Endothelial cell (in vitro differentiated cells): ENCODE measurements at regions not wholly inside any gene's neighbourhood (a gene's known extent, or its start where the extent isn't known, plus 50 kb on each side); places are given as distances from the start of the nearest gene placed in this dataset.
"Not testable (repeated sequence)": the region's sequence is repeated elsewhere in the genome, so short reads cannot be mapped to it uniquely, and the experiment has no call there.

Experiments used
- DNase-seq: peaks from one replicate; pipeline ENCODE4 v3.0.0; 2021; ENCODE audit warnings: low spot score
- H3K27ac Mint-ChIP-seq: one replicate; pipeline ENCODE4 v1.8.0; 2021; ENCODE audit warnings: mixed read lengths, inconsistent platforms; ENCODE audit not compliant: unreplicated experiment
- H3K27me3 Mint-ChIP-seq: one replicate; pipeline ENCODE4 v1.8.0; 2021; ENCODE audit warnings: mild to moderate bottlenecking, moderate library complexity, mixed read lengths, inconsistent platforms; ENCODE audit not compliant: unreplicated experiment
- H3K36me3 Mint-ChIP-seq: one replicate; pipeline ENCODE4 v1.8.0; 2021; ENCODE audit warnings: mild to moderate bottlenecking, low read depth, mixed read lengths, inconsistent platforms; ENCODE audit not compliant: unreplicated experiment
- H3K4me1 Mint-ChIP-seq: one replicate; pipeline ENCODE4 v1.8.0; 2021; ENCODE audit warnings: mild to moderate bottlenecking, mixed read lengths, inconsistent platforms; ENCODE audit not compliant: unreplicated experiment
- H3K4me3 Mint-ChIP-seq: one replicate; pipeline ENCODE4 v1.8.0; 2021; ENCODE audit warnings: mild to moderate bottlenecking, mixed read lengths, inconsistent platforms; ENCODE audit not compliant: unreplicated experiment
- H3K9me3 Mint-ChIP-seq: one replicate; pipeline ENCODE4 v1.8.0; 2021; ENCODE audit warnings: mixed read lengths, inconsistent platforms; ENCODE audit not compliant: unreplicated experiment
- TF ChIP-seq, protein P1 (sequence below): fragments of 200-600 bp; sonication (generic); IDR thresholded peaks from one replicate; pipeline ENCODE4 v1.5.0; 2021; ENCODE audit warnings: antibody characterized with exemption; ENCODE audit not compliant: unreplicated experiment

DNA sequence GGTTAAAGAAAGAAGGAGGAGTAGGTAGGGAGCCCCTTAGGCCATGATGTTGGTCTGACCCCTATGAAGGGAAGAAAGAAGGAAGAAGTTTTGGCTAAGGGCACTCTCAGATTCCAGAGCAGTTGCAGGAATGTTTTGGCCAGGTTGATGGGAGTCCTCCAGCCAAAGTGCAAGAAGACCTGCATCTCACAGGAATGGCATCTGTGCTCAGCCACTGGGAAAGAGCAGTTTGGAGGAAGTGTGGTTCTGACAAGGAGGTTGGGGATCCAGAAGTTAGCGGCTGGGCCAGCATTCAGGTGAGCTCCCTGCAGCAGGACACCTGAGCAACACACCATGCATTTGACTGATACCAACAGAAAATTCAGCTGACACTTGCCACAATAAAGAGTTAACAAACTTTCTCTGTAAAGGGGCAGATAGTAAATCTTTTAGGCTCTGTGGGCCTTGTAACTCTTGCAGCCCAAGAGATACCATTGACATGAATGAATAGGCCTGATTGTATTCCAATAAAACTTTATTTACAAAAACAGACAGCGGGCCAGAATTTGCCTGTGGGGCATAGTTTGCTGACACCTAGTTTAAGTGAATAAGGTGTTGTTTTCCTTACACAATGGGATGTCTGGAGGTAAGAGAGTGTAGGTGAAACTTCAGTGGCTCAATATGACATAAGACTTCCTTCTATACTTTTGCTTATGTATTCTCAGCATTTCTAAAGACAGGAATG is 71.0 kb downstream of the EDN1 start:
- TF ChIP-seq, protein P1, sequence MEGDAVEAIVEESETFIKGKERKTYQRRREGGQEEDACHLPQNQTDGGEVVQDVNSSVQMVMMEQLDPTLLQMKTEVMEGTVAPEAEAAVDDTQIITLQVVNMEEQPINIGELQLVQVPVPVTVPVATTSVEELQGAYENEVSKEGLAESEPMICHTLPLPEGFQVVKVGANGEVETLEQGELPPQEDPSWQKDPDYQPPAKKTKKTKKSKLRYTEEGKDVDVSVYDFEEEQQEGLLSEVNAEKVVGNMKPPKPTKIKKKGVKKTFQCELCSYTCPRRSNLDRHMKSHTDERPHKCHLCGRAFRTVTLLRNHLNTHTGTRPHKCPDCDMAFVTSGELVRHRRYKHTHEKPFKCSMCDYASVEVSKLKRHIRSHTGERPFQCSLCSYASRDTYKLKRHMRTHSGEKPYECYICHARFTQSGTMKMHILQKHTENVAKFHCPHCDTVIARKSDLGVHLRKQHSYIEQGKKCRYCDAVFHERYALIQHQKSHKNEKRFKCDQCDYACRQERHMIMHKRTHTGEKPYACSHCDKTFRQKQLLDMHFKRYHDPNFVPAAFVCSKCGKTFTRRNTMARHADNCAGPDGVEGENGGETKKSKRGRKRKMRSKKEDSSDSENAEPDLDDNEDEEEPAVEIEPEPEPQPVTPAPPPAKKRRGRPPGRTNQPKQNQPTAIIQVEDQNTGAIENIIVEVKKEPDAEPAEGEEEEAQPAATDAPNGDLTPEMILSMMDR: no peak
- Mint-ChIP-seq H3K27ac (no peak overlapping the region), H3K9me3 (no peaks in the 10 kb centered on the region), H3K36me3 (no peaks in the 10 kb centered on the region), H3K27me3 (no peaks in the 10 kb centered on the region), H3K4me1 (peaks cover 4% of the 10 kb centered on the region), H3K4me3 (no peak overlapping the region)
- no peak for DNase-seq

DNA sequence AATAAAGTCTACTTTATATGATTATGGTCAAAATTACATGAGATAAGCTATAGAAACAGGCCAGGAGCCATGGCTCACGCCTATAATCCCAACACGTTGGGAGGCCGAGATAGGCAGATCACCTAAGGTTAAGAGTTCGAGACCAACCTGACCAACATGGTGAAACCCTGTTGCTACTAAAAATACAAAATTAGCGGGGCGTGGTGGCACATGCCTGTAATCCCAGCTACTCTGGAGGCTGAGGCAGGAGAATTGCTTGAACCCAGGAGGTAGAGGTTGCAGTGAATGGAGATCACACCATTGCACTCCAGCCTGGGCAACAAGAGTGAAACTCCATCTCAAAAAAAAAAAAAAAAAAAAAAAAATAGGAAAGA is 73.1 kb downstream of the EDN1 start:
- H3K36me3 Mint-ChIP-seq, H3K9me3 Mint-ChIP-seq, H3K4me3 Mint-ChIP-seq, DNase-seq, H3K4me1 Mint-ChIP-seq, H3K27me3 Mint-ChIP-seq, H3K27ac Mint-ChIP-seq: not testable (repeated sequence)

DNA sequence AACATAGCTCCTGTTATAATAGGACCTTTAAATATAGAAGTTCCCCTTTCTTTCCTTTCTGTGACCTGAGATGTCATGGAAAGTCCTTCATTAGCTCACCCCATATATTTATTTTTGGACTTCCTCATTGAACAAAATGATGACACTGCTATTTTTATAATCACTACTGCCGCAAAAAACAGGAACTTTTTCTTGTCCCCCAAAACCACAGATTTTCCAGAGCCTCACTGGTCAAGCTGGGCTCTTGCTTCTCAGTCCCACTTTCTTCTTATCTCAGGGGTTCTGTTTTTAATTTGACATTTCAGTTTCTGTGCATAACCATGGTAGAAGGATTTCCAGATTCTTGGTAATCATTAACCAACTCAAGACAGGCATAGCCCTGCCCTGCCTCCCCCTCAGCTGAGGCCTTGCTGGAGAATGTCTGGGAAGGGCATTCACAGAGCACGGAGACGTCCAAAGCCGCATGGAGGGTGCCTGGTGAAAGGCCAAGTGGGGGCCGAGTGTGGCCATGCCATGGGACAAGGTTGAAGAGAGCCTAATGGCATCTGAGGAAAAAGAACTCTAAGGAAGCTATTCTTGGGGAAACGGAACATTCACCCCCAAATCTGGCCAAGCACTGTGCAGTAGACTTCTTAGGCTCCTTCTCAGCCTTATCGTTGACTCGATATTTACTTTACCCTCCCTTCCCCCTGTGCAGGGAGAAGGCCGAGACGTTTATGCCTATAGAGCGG is 73.7 kb downstream of the EDN1 start:
- Mint-ChIP-seq H3K27me3 (no peaks in the 10 kb centered on the region), H3K27ac (no peak overlapping the region), H3K36me3 (no peaks in the 10 kb centered on the region)

DNA sequence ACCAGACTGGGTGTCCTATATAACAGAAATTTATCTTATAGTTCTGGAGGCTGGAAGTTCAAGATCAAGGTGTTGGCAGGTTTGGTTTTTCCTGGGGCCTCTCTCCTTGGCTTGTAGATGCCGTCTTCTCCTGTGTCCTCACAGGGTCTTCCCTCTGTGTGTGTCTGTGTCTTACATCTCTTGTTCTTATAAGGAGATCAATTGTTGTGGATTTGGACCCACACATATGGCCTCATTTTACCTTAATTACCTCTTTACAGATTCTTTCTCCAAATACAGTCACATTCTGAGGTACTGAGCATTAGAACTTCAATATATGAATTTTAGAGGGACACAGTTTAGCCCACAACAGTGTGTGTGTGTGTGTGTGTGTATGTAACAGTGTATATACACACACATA is 74.5 kb downstream of the EDN1 start:
- H3K27me3 Mint-ChIP-seq: no peaks in the 10 kb centered on the region
- H3K4me3 Mint-ChIP-seq: no peak overlapping the region
- peaks cover 4% of the 10 kb centered on the region for H3K4me1 Mint-ChIP-seq
- no peak for DNase-seq
- TF ChIP-seq, protein P1: no peak
- H3K27ac Mint-ChIP-seq: no peak overlapping the region
- no peaks in the 10 kb centered on the region for H3K9me3 Mint-ChIP-seq
- H3K36me3 Mint-ChIP-seq: no peaks in the 10 kb centered on the region

More for the DNA sequence above, 73.7 kb downstream of the EDN1 start:
- DNase-seq: no peak
- TF ChIP-seq, protein P1: no peak
- Mint-ChIP-seq H3K4me3 (no peak overlapping the region), H3K4me1 (peaks cover 4% of the 10 kb centered on the region), H3K9me3 (no peaks in the 10 kb centered on the region)

DNA sequence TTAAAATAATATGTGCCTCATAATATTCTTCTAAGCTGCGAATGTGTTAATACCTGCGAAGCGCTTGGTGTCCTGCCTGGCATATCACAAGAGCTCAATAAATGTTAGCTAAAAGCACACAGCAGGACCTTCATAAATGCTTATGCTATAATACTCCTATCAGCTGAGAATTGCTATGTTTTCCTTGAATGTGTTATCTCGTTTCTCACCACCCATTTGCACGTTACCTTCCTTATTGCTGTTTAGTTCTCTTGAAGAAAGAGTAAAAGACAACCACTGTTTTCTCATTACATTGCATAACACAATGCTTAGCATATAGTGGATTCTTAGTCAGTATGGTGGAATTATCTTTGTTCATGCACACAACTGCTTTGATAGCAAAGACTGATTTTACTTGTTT is 76.6 kb downstream of the EDN1 start:
- peaks cover 4% of the 10 kb centered on the region for H3K4me1 Mint-ChIP-seq
- no peaks in the 10 kb centered on the region for H3K9me3 Mint-ChIP-seq
- no peak for DNase-seq
- H3K36me3 Mint-ChIP-seq: no peaks in the 10 kb centered on the region
- TF ChIP-seq, protein P1: no peak
- H3K4me3 Mint-ChIP-seq: no peak overlapping the region
- H3K27me3 Mint-ChIP-seq: no peaks in the 10 kb centered on the region
- H3K27ac Mint-ChIP-seq: no peak overlapping the region
